ENCODE measurements at regions not wholly inside any gene's neighbourhood (a gene's known extent, or its start where the extent isn't known, plus 50 kb on each side); places are given as distances from the start of the nearest gene placed in this dataset.
"Not testable (repeated sequence)": the region's sequence is repeated elsewhere in the genome, so short reads cannot be mapped to it uniquely, and the experiment has no call there.

DNA sequence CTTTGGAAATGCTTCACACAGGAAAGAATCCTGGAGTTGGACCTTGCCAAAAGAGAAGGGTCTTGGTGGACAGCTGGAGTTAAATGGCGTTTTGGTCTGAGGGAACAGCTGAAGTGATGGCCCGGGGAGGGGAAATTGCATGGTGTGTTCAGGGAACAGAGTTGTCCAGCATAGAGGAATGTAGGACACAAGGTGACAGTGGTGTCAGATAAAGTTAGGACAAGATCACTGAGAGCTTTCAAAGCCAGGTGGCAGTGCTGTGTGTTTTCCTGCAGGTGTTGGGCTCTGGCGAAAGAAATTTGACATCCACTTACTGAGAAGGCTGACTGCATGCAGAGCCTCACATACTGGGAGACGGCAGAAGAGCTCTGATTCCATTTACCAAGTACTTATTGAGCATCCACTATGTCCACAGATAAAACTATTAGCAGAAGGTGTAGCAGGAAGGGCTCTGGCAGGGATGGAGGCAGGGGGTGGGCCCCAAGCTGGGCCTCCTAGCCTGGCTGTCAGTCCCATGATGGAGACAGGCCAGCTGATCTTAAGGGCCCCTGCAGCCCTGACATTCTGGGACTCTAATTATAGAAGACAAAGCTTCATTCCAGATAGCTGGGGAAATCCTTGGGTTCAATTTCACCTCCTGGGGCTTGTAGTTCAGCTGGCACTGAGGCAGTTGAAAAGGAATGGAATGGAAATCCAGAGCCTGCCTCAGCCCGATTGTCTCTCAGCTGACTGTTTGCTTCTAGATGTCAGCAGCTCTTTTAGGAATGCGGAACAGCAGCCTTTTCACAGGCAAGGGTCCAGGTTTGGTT is 150.2 kb upstream of the MAMLD1 start:
- DNase-seq: no peak
- TF ChIP-seq GATA1 (IDR thresholded peaks at IDR 0.05; ENCODE audit: low read depth, low read length) (no peak), POLR2A (IDR thresholded peaks at IDR 0.05; ENCODE audit: low read length) (no peak)

DNA sequence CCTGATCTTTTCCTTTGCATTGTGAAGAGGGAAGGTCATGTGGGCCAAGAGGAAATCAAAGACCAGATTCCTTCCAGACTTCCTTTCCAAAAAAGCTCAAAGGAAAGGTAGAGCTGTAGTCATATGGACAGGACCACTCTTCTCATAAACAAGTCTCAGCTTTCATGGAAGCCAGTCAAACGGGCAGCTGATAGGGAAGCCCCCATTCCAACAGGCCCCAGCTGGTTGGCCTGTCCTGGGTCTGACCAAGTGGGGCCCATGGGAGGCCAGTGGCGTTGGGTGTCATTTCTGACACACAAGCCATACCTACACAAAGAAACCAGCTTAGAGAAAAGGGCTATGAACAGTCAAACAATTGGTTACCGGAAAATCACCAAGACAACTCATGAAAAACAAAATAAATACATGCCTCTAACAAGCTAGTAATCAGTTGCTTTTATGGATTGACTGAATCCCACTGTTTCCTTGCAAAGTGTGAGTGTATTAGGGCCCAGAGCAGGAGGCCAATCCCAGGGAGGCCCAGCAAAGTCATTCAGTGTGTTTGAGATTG is 149.6 kb upstream of the MAMLD1 start:
- TF ChIP-seq POLR2A (IDR thresholded peaks at IDR 0.05; ENCODE audit: low read length) (no peak), GATA1 (IDR thresholded peaks at IDR 0.05; ENCODE audit: low read depth, low read length) (no peak)
- no peak for DNase-seq

DNA sequence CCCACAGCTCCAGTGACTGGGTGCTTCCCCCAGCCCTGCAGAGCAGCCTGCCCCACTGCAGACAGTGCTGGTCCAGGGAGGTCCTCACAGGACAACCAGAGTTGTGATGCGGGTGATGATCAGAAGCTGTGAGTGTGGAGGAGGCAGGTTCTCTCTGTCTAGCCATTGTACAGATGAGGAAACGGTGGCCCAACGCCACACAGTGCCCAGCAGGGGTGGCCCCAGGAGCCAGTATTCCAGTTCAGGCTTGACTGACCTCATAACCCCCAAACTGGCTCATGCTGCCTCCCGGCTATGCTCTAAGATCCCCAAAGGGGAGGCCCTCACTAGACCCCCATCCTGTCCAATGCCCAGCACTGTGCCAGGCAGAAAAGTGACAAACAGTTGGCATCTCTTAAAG is 147.1 kb upstream of the MAMLD1 start:
- not testable (repeated sequence) for DNase-seq

DNA sequence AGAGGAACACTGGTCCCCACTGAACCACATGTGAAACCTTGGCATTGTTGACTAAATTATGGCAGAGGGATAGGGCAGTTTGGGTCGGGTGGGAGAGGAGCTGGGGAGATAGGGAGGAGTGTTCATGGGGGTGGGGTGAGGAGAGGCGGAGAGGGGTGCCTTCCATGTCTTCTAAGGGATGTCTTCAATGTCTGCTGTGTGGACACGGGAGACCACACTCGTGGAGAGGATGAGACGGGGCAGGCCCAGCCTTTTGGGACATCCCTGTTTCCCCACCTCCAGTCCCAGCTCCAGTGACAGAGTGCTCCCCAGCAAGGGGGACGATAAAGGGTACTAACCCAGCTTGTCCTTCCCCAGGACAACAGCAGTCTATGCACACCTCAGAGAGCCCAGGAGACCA is 146.4 kb upstream of the MAMLD1 start:
- no peak for TF ChIP-seq POLR2A (IDR thresholded peaks at IDR 0.05; ENCODE audit: low read length)
- TF ChIP-seq GATA1 (IDR thresholded peaks at IDR 0.05; ENCODE audit: low read depth, low read length): no peak
- DNase-seq: no peak

DNA sequence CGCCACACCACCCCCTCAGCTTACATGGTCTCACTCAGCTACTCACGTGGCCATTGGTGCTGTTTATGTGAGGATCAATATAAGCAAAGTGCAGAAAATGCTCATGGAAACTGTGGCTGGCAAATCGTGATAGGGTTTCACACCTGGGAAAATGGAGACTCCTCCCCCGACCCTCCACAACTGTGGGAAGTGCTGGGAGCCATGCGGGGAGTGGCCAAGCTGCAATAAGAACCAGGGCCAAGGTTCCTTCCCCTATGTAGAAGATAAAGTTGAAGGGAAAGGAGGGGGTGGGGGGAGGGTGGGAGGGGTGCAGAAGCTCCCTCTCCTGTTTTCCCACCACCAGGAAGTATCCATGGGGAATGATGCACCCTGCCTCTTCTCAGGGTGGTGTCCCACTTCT is 145.5 kb upstream of the MAMLD1 start:
- no peak for DNase-seq
- TF ChIP-seq GATA1 (IDR thresholded peaks at IDR 0.05; ENCODE audit: low read depth, low read length) (no peak), POLR2A (IDR thresholded peaks at IDR 0.05; ENCODE audit: low read length) (no peak)

DNA sequence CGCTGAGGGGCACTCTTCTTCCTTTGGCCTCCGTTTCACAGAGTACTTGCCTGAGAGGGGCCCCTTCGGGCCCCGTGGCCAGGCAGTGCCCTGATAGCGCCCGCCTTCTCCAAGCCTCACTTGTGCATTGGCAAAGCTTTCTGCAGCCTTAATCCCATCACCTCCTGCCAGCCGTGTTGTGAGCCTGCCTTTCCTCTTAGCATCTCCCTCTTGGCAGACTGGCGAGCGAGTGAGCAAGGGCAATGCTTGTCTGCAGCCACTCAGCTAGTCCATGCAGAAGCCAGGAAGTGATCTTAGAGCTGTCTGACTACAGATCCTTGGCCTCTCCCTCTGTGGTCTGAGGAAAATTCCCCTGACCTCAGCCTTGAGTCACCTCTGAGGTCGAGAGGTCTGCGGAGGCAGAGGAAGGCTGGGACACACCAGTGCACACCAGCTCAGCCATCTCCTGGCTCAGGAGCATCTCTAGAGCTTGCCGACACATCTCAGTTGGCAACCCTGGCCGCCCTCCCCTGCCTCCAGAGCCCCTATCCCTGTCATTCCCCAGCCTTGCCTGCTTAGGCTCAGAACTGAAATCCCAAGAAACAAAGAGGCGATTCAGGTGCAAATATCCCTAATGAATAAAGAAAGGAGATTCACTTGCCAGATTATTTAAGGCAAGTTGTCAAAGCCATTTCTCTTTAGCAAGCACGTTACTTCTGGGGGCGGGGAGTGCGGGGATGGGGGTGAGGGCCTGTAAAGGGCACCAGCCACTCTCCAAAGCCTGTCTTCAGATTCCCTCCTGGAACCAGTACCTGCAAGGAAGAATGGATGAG is 143.5 kb upstream of the MAMLD1 start:
- no peak for DNase-seq
- no peak for TF ChIP-seq GATA1 (IDR thresholded peaks at IDR 0.05; ENCODE audit: low read depth, low read length)
- TF ChIP-seq POLR2A (IDR thresholded peaks at IDR 0.05; ENCODE audit: low read length): no peak

DNA sequence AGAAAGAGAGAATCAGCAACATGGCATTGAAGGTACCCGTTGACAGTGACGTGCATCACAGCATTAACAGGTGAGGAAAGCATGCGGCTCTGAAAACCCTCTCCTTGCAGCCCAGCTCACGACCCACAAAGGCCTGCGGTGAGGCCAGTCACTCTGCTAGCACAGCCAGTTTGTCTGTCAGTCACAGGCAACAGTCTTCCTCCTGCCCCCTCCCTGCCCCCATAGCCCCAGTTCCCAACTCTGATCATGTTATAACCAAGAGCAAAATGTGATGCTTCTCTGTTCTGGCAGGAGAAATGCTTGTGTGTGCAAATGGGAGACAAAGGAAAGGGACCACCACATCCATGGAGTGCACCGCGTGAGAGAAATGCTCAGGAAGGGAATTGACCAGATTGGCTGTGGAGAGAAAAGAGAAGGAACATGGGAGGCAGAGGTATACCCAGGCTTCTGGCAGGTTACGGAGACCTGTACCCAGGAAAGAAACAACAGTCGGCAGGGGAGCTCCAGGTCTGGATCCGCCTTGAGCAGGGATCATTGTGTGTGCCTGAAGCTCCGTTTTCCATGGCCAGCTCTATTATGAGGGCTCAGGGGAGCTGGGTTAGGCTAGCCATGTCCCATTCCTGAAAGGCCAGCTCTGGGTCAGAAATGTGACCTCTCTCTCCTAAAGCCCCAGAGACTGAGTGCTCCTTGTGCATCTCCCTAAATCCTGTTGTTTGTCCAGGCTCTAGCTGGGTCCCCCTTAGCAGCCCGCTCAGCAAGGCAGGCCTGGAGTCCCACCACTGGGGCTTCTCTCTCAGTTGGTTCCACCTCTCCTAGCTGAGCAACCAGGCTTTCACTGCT is 139.7 kb upstream of the MAMLD1 start:
- no peak for TF ChIP-seq POLR2A (IDR thresholded peaks at IDR 0.05; ENCODE audit: low read length)
- no peak for TF ChIP-seq GATA1 (IDR thresholded peaks at IDR 0.05; ENCODE audit: low read depth, low read length)
- DNase-seq: no peak

DNA sequence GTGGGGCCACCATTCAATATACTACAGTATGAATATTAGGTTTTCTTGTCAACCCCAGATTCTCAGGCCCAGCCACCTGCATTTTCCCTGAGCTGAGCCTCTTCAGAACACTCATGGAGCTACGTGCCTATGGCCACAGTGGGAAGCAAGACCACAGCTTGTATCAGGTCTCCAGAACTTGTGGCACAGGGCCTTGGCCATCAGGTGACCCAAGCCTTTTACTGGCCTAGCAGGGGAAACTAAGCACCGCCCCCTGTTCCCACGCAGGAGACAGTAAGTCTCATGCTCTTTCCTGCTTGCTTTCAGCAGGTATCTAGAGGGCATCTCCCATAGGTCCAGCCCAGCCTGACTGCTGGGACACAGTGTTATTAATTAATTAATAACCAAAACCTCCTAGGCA is 138.4 kb upstream of the MAMLD1 start:
- no peak for DNase-seq
- TF ChIP-seq POLR2A (IDR thresholded peaks at IDR 0.05; ENCODE audit: low read length) (no peak), GATA1 (IDR thresholded peaks at IDR 0.05; ENCODE audit: low read depth, low read length) (no peak)

DNA sequence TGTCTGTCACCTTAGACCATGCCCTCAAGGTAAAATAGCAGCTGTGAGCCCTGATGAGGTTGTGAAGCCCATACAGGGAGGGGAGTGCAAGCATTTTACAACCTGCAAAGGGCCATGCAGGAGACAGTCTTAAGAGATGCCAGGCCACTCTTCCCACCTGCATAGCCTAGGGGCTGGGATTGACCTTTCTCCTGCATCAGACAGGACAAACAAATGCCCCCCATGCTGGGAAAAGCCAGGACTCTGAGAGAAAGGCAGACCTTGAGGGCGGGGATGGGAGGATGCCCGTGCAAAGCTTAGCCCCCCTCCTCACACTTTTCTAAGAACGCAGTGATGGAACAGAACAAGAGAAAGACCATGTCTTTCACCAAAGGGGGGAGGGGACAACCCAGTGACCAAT is 137.9 kb upstream of the MAMLD1 start:
- TF ChIP-seq GATA1 (IDR thresholded peaks at IDR 0.05; ENCODE audit: low read depth, low read length) (no peak), POLR2A (IDR thresholded peaks at IDR 0.05; ENCODE audit: low read length) (no peak)
- DNase-seq: no peak

DNA sequence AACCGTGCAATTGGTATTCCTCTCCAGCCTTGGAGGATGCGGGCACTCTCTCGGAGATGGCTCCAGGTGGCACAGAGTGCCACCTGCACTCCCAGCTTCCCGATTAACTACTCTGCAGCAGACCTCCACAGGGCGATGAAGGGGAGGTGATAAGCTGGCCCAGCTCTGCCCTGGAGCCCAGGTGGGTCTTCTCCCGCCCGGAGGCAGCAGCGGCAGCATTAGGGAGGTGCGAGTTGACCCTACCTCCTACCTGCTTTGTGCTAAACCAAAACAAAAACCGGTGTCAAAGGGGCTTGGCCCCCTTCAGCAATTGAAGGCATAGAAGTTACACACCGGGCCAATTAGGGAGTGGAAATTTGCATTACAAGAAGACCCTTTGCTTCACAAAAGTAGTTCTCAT is 137.4 kb upstream of the MAMLD1 start:
- TF ChIP-seq GATA1 (IDR thresholded peaks at IDR 0.05; ENCODE audit: low read depth, low read length) (no peak), POLR2A (IDR thresholded peaks at IDR 0.05; ENCODE audit: low read length) (no peak)
- no peak for DNase-seq

DNA sequence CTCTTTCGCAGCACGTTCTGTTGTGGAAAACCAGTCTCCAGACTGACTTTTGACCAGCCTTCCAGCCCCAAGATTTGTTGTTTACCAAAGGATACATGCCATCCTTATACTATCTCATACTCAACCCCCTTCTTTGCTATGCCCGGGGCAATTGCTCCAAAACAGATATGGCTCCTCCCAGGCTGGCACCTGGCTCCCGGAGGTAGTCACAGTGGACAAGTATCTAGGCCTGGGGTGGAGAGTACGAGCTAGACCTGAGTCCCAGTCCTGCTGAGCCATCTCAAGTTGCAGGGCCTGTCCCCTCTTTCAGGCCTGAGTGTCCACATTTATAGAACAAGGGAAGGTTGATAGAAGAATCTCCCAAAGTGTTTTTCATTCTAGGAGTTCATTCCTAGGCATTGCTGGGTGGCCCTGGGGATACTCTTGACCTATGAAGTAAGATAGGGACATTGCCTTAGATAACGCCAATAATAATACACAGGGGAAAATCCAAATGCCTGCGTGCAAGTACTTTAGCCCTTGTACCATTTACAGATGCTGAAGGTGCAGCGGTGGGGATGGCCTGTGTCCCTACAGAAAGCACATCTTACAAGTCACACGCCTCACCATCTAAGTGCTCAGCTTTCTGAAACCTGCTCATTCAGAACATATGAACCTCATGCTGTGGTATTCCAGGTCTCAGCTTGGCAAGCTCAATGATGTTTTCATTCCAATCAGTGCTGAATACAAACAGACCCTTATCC is 136.7 kb upstream of the MAMLD1 start:
- no peak for TF ChIP-seq GATA1 (IDR thresholded peaks at IDR 0.05; ENCODE audit: low read depth, low read length)
- TF ChIP-seq POLR2A (IDR thresholded peaks at IDR 0.05; ENCODE audit: low read length): no peak
- DNase-seq: no peak

DNA sequence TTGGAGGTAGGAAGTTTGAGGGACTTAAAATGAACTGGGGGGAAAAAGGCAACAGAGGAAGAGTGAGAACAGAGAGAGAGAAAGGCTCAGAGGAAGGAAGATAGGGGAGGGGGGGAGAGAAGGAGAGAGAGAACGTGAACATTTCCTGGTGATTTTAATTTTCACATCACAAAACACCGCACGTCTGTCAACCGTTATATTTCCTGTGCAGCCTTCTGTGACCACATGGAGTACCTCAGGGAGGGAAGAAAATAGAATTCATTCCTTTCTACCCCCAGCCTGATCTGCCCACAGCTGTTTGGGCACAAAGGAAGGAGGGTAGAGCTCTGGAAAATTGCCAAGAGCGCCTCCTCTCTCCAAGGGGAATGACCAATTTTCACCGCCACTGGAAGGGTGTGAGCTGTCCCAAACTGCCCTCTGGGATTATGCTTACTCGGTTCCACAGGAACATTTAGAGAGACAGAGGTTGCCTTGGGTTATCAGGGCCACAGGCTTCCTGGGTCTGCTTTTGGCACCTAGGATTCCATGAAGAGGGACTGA is 135.7 kb upstream of the MAMLD1 start:
- DNase-seq: no peak
- TF ChIP-seq POLR2A (IDR thresholded peaks at IDR 0.05; ENCODE audit: low read length): no peak

DNA sequence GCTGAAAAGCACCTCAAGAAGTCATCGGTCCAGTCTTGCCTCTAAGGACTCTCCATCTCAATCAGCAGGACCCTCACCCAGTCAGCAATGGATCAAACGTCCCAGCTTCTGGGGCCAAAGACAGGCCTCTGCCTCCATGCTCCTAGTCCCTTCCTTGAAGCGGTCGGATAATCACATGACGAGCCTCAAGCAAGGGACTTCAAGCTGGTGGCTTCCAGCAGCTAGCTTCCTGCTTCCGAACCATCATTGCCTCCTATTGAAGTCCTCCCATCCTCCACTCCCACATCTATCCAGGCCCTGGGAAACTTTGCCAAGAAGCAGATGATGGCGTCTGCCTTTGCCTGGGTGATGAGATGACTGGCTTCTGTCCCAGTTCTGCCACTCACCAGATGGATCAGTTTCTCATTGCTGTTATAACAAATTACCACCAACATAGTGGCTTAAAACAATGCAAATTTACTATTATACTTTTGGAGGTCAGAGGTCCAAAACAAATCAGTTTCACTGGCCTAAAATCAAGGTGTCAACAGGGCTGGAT is 135.2 kb upstream of the MAMLD1 start:
- no peak for DNase-seq
- no peak for TF ChIP-seq GATA1 (IDR thresholded peaks at IDR 0.05; ENCODE audit: low read depth, low read length)
- TF ChIP-seq POLR2A (IDR thresholded peaks at IDR 0.05; ENCODE audit: low read length): no peak

Measured in erythroblast (primary cell).